Loucy (cell line): ENCODE measurements at regions not wholly inside any gene's neighbourhood (a gene's known extent, or its start where the extent isn't known, plus 50 kb on each side); places are given as distances from the start of the nearest gene placed in this dataset.

Experiments
- EZH2phosphoT487 ChIP-seq: fragments of 200-600 bp; IDR thresholded peaks from 2 replicates; pipeline ENCODE4 v1.6.1; 2018; ENCODE audit warnings: antibody characterized with exemption, mild to moderate bottlenecking, moderate library complexity, borderline replicate concordance
- TF ChIP-seq, protein P1 (sequence below): fragments of 200-600 bp; sonication (generic); conservative IDR thresholded peaks from 2 replicates; pipeline ENCODE4 v1.5.1; 2014; ENCODE audit warnings: mild to moderate bottlenecking, antibody characterized with exemption, low read length

DNA sequence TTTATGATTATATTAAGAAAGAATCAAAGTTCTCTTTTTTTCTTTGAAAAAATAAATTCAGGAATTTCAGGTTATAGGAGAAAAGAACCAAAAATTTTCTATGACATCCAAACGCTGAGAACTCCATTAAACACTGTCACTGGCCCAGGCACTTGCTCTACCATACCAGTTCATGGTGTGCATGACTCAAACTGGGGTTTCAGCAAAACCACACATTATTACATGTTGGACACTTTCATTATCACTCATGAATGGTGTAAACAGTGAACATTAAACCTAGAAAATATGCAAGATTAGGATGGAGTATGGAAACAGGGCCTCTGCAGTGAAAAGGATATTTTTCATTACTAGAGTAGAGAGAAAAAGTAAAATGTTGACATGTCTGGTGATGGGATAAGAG is 369.9 kb upstream of the FAM174A start:
- TF ChIP-seq, protein P1, sequence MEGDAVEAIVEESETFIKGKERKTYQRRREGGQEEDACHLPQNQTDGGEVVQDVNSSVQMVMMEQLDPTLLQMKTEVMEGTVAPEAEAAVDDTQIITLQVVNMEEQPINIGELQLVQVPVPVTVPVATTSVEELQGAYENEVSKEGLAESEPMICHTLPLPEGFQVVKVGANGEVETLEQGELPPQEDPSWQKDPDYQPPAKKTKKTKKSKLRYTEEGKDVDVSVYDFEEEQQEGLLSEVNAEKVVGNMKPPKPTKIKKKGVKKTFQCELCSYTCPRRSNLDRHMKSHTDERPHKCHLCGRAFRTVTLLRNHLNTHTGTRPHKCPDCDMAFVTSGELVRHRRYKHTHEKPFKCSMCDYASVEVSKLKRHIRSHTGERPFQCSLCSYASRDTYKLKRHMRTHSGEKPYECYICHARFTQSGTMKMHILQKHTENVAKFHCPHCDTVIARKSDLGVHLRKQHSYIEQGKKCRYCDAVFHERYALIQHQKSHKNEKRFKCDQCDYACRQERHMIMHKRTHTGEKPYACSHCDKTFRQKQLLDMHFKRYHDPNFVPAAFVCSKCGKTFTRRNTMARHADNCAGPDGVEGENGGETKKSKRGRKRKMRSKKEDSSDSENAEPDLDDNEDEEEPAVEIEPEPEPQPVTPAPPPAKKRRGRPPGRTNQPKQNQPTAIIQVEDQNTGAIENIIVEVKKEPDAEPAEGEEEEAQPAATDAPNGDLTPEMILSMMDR, result no peak
- no peak for TF ChIP-seq EZH2phosphoT487
